Loucy (cell line): ENCODE measurements at regions not wholly inside any gene's neighbourhood (a gene's known extent, or its start where the extent isn't known, plus 50 kb on each side); places are given as distances from the start of the nearest gene placed in this dataset.

Experiments
- EZH2phosphoT487 ChIP-seq: fragments of 200-600 bp; IDR thresholded peaks from 2 replicates; pipeline ENCODE4 v1.6.1; 2018; ENCODE audit warnings: antibody characterized with exemption, mild to moderate bottlenecking, moderate library complexity, borderline replicate concordance
- TF ChIP-seq, protein P1 (sequence below): fragments of 200-600 bp; sonication (generic); conservative IDR thresholded peaks from 2 replicates; pipeline ENCODE4 v1.5.1; 2014; ENCODE audit warnings: mild to moderate bottlenecking, antibody characterized with exemption, low read length

- TF ChIP-seq, protein P1, sequence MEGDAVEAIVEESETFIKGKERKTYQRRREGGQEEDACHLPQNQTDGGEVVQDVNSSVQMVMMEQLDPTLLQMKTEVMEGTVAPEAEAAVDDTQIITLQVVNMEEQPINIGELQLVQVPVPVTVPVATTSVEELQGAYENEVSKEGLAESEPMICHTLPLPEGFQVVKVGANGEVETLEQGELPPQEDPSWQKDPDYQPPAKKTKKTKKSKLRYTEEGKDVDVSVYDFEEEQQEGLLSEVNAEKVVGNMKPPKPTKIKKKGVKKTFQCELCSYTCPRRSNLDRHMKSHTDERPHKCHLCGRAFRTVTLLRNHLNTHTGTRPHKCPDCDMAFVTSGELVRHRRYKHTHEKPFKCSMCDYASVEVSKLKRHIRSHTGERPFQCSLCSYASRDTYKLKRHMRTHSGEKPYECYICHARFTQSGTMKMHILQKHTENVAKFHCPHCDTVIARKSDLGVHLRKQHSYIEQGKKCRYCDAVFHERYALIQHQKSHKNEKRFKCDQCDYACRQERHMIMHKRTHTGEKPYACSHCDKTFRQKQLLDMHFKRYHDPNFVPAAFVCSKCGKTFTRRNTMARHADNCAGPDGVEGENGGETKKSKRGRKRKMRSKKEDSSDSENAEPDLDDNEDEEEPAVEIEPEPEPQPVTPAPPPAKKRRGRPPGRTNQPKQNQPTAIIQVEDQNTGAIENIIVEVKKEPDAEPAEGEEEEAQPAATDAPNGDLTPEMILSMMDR: no peak
- TF ChIP-seq EZH2phosphoT487: no peak
Measured at GRCh38 chr16:64468515-64469090, 653.3 kb downstream of the CDH11 start.
